Mesenchymal stem cell (in vitro differentiated cells and primary cell): ENCODE measurements at regions not wholly inside any gene's neighbourhood (a gene's known extent, or its start where the extent isn't known, plus 50 kb on each side); places are given as distances from the start of the nearest gene placed in this dataset.
"Not testable (repeated sequence)": the region's sequence is repeated elsewhere in the genome, so short reads cannot be mapped to it uniquely, and the experiment has no call there.

Source experiments
- DNase-seq: peaks from one replicate; pipeline ENCODE4 v3.0.0-alpha.2; 2013
- H2AFZ ChIP-seq: one replicate; pipeline ENCODE4 v1.6.1; 2013; ENCODE audit warnings: low read depth, mild to moderate bottlenecking, control low read depth, inconsistent platforms, low read length, moderate library complexity
- H2AK5ac ChIP-seq: 2 replicates; pipeline ENCODE4 v1.6.1; 2013; ENCODE audit warnings: low read length, moderate library complexity, mild to moderate bottlenecking, inconsistent platforms; ENCODE audit not compliant: severe bottlenecking
- H2BK120ac ChIP-seq: one replicate; pipeline ENCODE4 v1.6.1; 2013; ENCODE audit warnings: low read depth, mild to moderate bottlenecking, inconsistent platforms, low read length, moderate library complexity
- H2BK12ac ChIP-seq, 2 experiments: one replicate each; pipeline ENCODE4 v1.6.1; 2013; ENCODE audit warnings: inconsistent platforms in 2 of 2, low read length in 2 of 2, mild to moderate bottlenecking in 2 of 2, moderate library complexity in 2 of 2, control low read depth in 1 of 2
- H2BK15ac ChIP-seq: one replicate; pipeline ENCODE4 v1.6.1; 2013; ENCODE audit warnings: mild to moderate bottlenecking, low read depth, inconsistent platforms; ENCODE audit not compliant: poor library complexity, severe bottlenecking
- H2BK5ac ChIP-seq: 2 replicates; pipeline ENCODE4 v1.6.1; 2013; ENCODE audit warnings: low read depth, mild to moderate bottlenecking, low read length, control low read depth, inconsistent platforms; ENCODE audit not compliant: poor library complexity, severe bottlenecking
- H3K14ac ChIP-seq, 2 experiments: one replicate each; pipeline ENCODE4 v1.6.1; 2013; ENCODE audit warnings: inconsistent platforms in 2 of 2, low read length in 2 of 2, control low read depth in 1 of 2, mild to moderate bottlenecking in 1 of 2, moderate library complexity in 1 of 2
- H3K18ac ChIP-seq, 2 experiments: one replicate each; pipeline ENCODE4 v1.6.1; 2013; ENCODE audit warnings: inconsistent platforms in 2 of 2, low read length in 2 of 2, control low read depth in 1 of 2, low read depth in 1 of 2, mild to moderate bottlenecking in 1 of 2
- H3K23ac ChIP-seq, 2 experiments: one replicate each; pipeline ENCODE4 v1.6.1; 2013; ENCODE audit warnings: inconsistent platforms in 2 of 2, low read length in 2 of 2, mild to moderate bottlenecking in 2 of 2, moderate library complexity in 2 of 2, control low read depth in 1 of 2
- H3K27ac ChIP-seq: 2 replicates; pipeline ENCODE4 v1.5.1; 2013; ENCODE audit warnings: mild to moderate bottlenecking, moderate library complexity, low read length, control low read depth, inconsistent platforms; ENCODE audit not compliant: poor library complexity, severe bottlenecking
- H3K27me3 ChIP-seq, 2 experiments: 2 replicates each; pipeline versions ENCODE4 v1.6.1 to v1.7.0; 2013; ENCODE audit warnings: low read length in 2 of 2, mild to moderate bottlenecking in 2 of 2, moderate library complexity in 2 of 2, control low read depth in 1 of 2, inconsistent platforms in 1 of 2; ENCODE audit not compliant: control insufficient read depth in 1 of 2, insufficient read depth in 1 of 2
- H3K36me3 ChIP-seq, 2 experiments: 2 replicates each; pipeline versions ENCODE4 v1.6.1 to v1.7.0; 2013; ENCODE audit warnings: low read length in 2 of 2, control low read depth in 1 of 2, inconsistent platforms in 1 of 2, low read depth in 1 of 2, mild to moderate bottlenecking in 1 of 2; ENCODE audit not compliant: insufficient read depth in 2 of 2, control insufficient read depth in 1 of 2
- H3K4ac ChIP-seq, 2 experiments: one replicate each; pipeline ENCODE4 v1.6.1; 2013; ENCODE audit warnings: inconsistent platforms in 2 of 2, low read length in 2 of 2, mild to moderate bottlenecking in 2 of 2, moderate library complexity in 2 of 2, control low read depth in 1 of 2, low read depth in 1 of 2
- H3K4me1 ChIP-seq: 2 replicates; pipeline ENCODE4 v1.6.1; 2013; ENCODE audit warnings: low read depth, low read length, control low read depth; ENCODE audit not compliant: control insufficient read depth, insufficient read depth
- H3K4me2 ChIP-seq: 2 replicates; pipeline ENCODE4 v1.6.1; 2013; ENCODE audit warnings: low read length, mild to moderate bottlenecking, inconsistent platforms; ENCODE audit not compliant: poor library complexity, severe bottlenecking
- H3K4me3 ChIP-seq, 2 experiments: 2 replicates each; pipeline versions ENCODE4 v1.5.1 to v1.7.0; 2013; ENCODE audit warnings: low read length in 2 of 2, mild to moderate bottlenecking in 2 of 2, control low read depth in 1 of 2, low read depth in 1 of 2; ENCODE audit not compliant: insufficient read depth in 1 of 2
- H3K79me1 ChIP-seq: replicated peaks from 2 replicates; pipeline ENCODE4 v1.6.1; 2013; ENCODE audit warnings: mild to moderate bottlenecking, control low read depth, low read length, inconsistent platforms; ENCODE audit not compliant: poor library complexity, severe bottlenecking
- H3K9ac ChIP-seq: 2 replicates; pipeline ENCODE4 v1.7.0; 2013; ENCODE audit warnings: mild to moderate bottlenecking, low read length, moderate library complexity
- H3K9me3 ChIP-seq: 2 replicates; pipeline ENCODE4 v1.7.0; 2013; ENCODE audit warnings: mild to moderate bottlenecking, low read length; ENCODE audit not compliant: control insufficient read depth
- H4K8ac ChIP-seq: one replicate; pipeline ENCODE4 v1.6.1; 2013; ENCODE audit warnings: inconsistent platforms, mild to moderate bottlenecking, low read length, moderate library complexity
- H4K91ac ChIP-seq: one replicate; pipeline ENCODE4 v1.6.1; 2013; ENCODE audit warnings: mild to moderate bottlenecking, low read length, inconsistent platforms
- WGBS: methylation state at CpG from one replicate; pipeline ENCODE4 v1.1.7; 2013; ENCODE audit warnings: mixed read lengths; 5-methylcytosine and 5-hydroxymethylcytosine counted together

DNA sequence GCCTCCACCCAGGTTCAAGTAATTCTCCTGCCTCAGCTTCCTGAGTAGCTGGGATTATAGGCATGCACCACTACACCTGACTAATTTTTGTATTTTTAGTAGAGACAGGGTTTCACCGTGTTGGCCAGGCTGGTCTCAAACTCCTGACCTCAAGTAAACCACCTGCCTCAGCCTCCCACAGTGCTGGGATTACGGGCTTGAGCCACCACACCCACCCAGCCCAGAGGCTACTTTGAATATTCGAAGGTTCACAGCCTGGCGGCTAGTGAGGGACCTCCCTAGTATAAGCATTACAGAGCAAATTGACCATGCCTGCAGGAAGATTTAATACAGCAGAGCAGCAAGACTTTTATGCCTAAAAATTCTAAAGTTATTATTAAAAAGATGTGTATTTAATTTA, 86.6 kb downstream of the SEPTIN7 start:
- H3K27ac ChIP-seq, H2BK12ac ChIP-seq, H2BK15ac ChIP-seq, H3K27me3 ChIP-seq, H3K79me1 ChIP-seq, H3K23ac ChIP-seq, H2BK5ac ChIP-seq, H3K18ac ChIP-seq, H4K8ac ChIP-seq, H3K4ac ChIP-seq, H3K4me3 ChIP-seq, H3K14ac ChIP-seq, H3K4me1 ChIP-seq, H4K91ac ChIP-seq, DNase-seq, H3K9me3 ChIP-seq, H2AK5ac ChIP-seq, H2BK120ac ChIP-seq, H2AFZ ChIP-seq, H3K4me2 ChIP-seq, H3K9ac ChIP-seq: not testable (repeated sequence)
- H3K36me3 ChIP-seq, result peaks cover 7 to 79% of the 10 kb centered on the region in 2 experiments
- 100% methylated on average over 2 of the region's 4 CpGs for WGBS

DNA sequence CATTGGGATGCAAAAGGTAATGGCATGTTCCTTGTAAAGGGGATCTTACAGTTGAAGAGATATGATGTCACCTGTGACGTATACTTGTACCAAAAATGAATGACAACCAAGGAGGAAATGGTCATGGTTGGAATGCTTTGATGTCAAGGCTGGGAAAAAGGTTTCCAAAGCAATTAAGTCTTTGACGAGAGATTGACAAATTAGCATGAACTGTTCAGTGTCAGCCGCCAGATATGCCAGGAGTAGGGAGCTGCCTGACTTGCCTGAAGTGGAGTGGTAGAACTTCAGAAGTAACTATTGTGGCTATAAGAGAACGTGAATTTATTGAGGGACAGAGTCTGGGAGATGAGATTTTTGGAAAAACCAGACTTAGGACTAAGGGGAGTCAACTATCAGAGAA, 88.1 kb downstream of the SEPTIN7 start:
- Histone ChIP-seq H3K27me3 (no peaks in the 10 kb centered on the region), H3K4me1 (no peaks in the 10 kb centered on the region)

GRCh38 chr7:35889870-35890269, 89.0 kb downstream of the SEPTIN7 start:
- no peak for DNase-seq
- H2BK15ac ChIP-seq, result no peak overlapping the region
- peaks cover 7 to 64% of the 10 kb centered on the region in 2 experiments for H3K36me3 ChIP-seq
- no peak overlapping the region for H3K23ac ChIP-seq
- H2BK120ac ChIP-seq, result no peak overlapping the region
- H3K79me1 ChIP-seq, result peaks cover 7% of the 10 kb centered on the region
- no peak overlapping the region for H3K4me3 ChIP-seq
- no peak overlapping the region for H2BK12ac ChIP-seq
- H2AFZ ChIP-seq, result no peak overlapping the region
- H3K18ac ChIP-seq, result no peak overlapping the region
- H3K9ac ChIP-seq, result no peak overlapping the region
- H4K8ac ChIP-seq, result no peak overlapping the region
- no peak overlapping the region for H3K14ac ChIP-seq
- no peak overlapping the region for H4K91ac ChIP-seq
- H3K27me3 ChIP-seq, result no peaks in the 10 kb centered on the region
- no peak overlapping the region for H2BK5ac ChIP-seq
- H3K27ac ChIP-seq, result no peak overlapping the region
- H2AK5ac ChIP-seq, result no peak overlapping the region
- no peaks in the 10 kb centered on the region for H3K4me1 ChIP-seq
- WGBS, result no CpG with 5 or more reads among the region's 2 CpGs
- H3K4ac ChIP-seq, result no peak overlapping the region
- no peak overlapping the region for H3K4me2 ChIP-seq
- H3K9me3 ChIP-seq, result no peaks in the 10 kb centered on the region

More for the DNA sequence above, 88.1 kb downstream of the SEPTIN7 start:
- H3K9me3 ChIP-seq, result no peaks in the 10 kb centered on the region
- no peak overlapping the region for H2BK15ac ChIP-seq
- no peak overlapping the region for H3K9ac ChIP-seq
- H3K4me3 ChIP-seq, result no peak overlapping the region
- no peak overlapping the region for H3K23ac ChIP-seq
- H4K91ac ChIP-seq, result no peak overlapping the region
- no peak overlapping the region for H2AK5ac ChIP-seq
- H4K8ac ChIP-seq, result no peak overlapping the region
- H2BK5ac ChIP-seq, result no peak overlapping the region
- no peak overlapping the region for H3K18ac ChIP-seq
- 89% methylated on average over 4 of the region's 4 CpGs for WGBS
- H3K27ac ChIP-seq, result no peak overlapping the region
- H3K36me3 ChIP-seq, result peaks cover 7 to 70% of the 10 kb centered on the region in 2 experiments
- H3K4me2 ChIP-seq, result no peak overlapping the region
- no peak overlapping the region for H3K14ac ChIP-seq
- H2BK12ac ChIP-seq, result no peak overlapping the region
- no peak for DNase-seq
- no peak overlapping the region for H3K4ac ChIP-seq
- H2AFZ ChIP-seq, result no peak overlapping the region
- H2BK120ac ChIP-seq, result no peak overlapping the region
- peaks cover 9% of the 10 kb centered on the region for H3K79me1 ChIP-seq

- no peaks in the 10 kb centered on the region for H3K27me3 ChIP-seq
- no peak overlapping the region for H4K91ac ChIP-seq
- no peak overlapping the region for H3K4ac ChIP-seq
- H2BK12ac ChIP-seq, result no peak overlapping the region
- no peak overlapping the region for H3K23ac ChIP-seq
- no peak overlapping the region for H2AFZ ChIP-seq
- no peak overlapping the region for H2AK5ac ChIP-seq
- no peaks in the 10 kb centered on the region for H3K4me1 ChIP-seq
- no peak overlapping the region for H2BK15ac ChIP-seq
- 100% methylated on average over 1 of the region's 3 CpGs for WGBS
- H3K4me2 ChIP-seq, result no peak overlapping the region
- H3K9me3 ChIP-seq, result no peaks in the 10 kb centered on the region
- H3K14ac ChIP-seq, result no peak overlapping the region
- peaks cover 7 to 58% of the 10 kb centered on the region in 2 experiments for H3K36me3 ChIP-seq
- H2BK120ac ChIP-seq, result no peak overlapping the region
- no peak overlapping the region for H3K4me3 ChIP-seq
- DNase-seq, result no peak
- H3K27ac ChIP-seq, result no peak overlapping the region
- H3K18ac ChIP-seq, result no peak overlapping the region
- H3K9ac ChIP-seq, result no peak overlapping the region
- H2BK5ac ChIP-seq, result no peak overlapping the region
- H4K8ac ChIP-seq, result no peak overlapping the region
- peaks cover 3% of the 10 kb centered on the region for H3K79me1 ChIP-seq
Measured at GRCh38 chr7:35891004-35891830, 90.4 kb downstream of the SEPTIN7 start.
